GM12891 (cell line): ENCODE measurements at regions not wholly inside any gene's neighbourhood (a gene's known extent, or its start where the extent isn't known, plus 50 kb on each side); places are given as distances from the start of the nearest gene placed in this dataset.

Experiments used
- PAX5 ChIP-seq: IDR thresholded peaks from 2 replicates; pipeline ENCODE4 v1.6.1; 2011; ENCODE audit warnings: low read length, moderate library complexity, mild to moderate bottlenecking; ENCODE audit not compliant: insufficient read depth, severe bottlenecking
- POLR2A ChIP-seq: IDR thresholded peaks from 2 replicates; pipeline ENCODE4 v1.6.1; 2011; ENCODE audit warnings: low read depth, low read length, control low read depth
- POLR2AphosphoS5 ChIP-seq: IDR thresholded peaks from 2 replicates; pipeline ENCODE4 v1.6.1; 2011; ENCODE audit warnings: low read depth, low read length, control low read depth
- SPI1 ChIP-seq: IDR thresholded peaks from 2 replicates; pipeline ENCODE4 v1.6.1; 2011; ENCODE audit warnings: low read depth, low read length, control low read depth
- TAF1 ChIP-seq: IDR thresholded peaks from 2 replicates; pipeline ENCODE4 v1.6.1; 2011; ENCODE audit warnings: low read depth, low read length, control low read depth

GRCh38 chr3:118207271-118207670 lies 827.4 kb downstream of the IGSF11 start:
- TF ChIP-seq POLR2A: no peak
- no peak for TF ChIP-seq POLR2AphosphoS5
- no peak for TF ChIP-seq SPI1
- no peak for TF ChIP-seq PAX5
- no peak for TF ChIP-seq TAF1
